HEK293T (cell line): ENCODE measurements at regions not wholly inside any gene's neighbourhood (a gene's known extent, or its start where the extent isn't known, plus 50 kb on each side); places are given as distances from the start of the nearest gene placed in this dataset.

ENCODE experiments used
- CTCF ChIA-PET: fragments of 350-600 bp; formaldehyde crosslinking; extraction: SDS; loops from one replicate; lab custom pipeline; 2021; ENCODE audit warnings: antibody characterized with exemption, inconsistent platforms; lab: Yijun Ruan, JAX
- POLR2A ChIA-PET: fragments of 350-600 bp; formaldehyde crosslinking; extraction: SDS; loops from one replicate; lab custom pipeline; 2020; ENCODE audit warnings: antibody characterized with exemption, inconsistent platforms; lab: Yijun Ruan, JAX
- DNase-seq: peaks from one replicate; pipeline ENCODE4 v3.0.0; 2012; ENCODE audit warnings: mixed read lengths; ENCODE audit errors: extremely low spot score
- ARNT ChIP-seq: fragments of 450-650 bp; IDR thresholded peaks from 2 replicates; pipeline ENCODE4 v1.6.1; 2017; ENCODE audit warnings: mild to moderate bottlenecking
- BHLHE40 ChIP-seq: fragments of 450-650 bp; IDR thresholded peaks from 2 replicates; pipeline ENCODE4 v1.6.1; 2016; ENCODE audit warnings: mild to moderate bottlenecking, moderate library complexity, borderline replicate concordance
- CTBP1 ChIP-seq: fragments of 450-650 bp; IDR thresholded peaks from 2 replicates; pipeline ENCODE4 v1.6.1; 2016; ENCODE audit warnings: borderline replicate concordance
- ELF4 ChIP-seq: fragments of 450-650 bp; IDR thresholded peaks from 2 replicates; pipeline ENCODE4 v1.6.1; 2017; ENCODE audit warnings: antibody characterized with exemption
- FOXA1 ChIP-seq: fragments of 450-650 bp; IDR thresholded peaks from 2 replicates; pipeline ENCODE4 v1.6.1; 2016; ENCODE audit warnings: mild to moderate bottlenecking
- FOXK2 ChIP-seq: fragments of 450-650 bp; IDR thresholded peaks from 2 replicates; pipeline ENCODE4 v1.6.1; 2016; ENCODE audit warnings: mild to moderate bottlenecking
- FOXM1 ChIP-seq: fragments of 450-650 bp; IDR thresholded peaks from 2 replicates; pipeline ENCODE4 v1.6.1; 2017; ENCODE audit warnings: mild to moderate bottlenecking, borderline replicate concordance
- HDGF ChIP-seq: fragments of 450-650 bp; IDR thresholded peaks from 2 replicates; pipeline ENCODE4 v1.6.1; 2017; ENCODE audit warnings: antibody characterized with exemption, borderline replicate concordance
- L3MBTL2 ChIP-seq: fragments of 450-650 bp; conservative IDR thresholded peaks from 2 replicates; pipeline ENCODE4 v1.6.1; 2016; ENCODE audit warnings: mild to moderate bottlenecking
- LEF1 ChIP-seq: fragments of 450-650 bp; IDR thresholded peaks from 2 replicates; pipeline ENCODE4 v1.6.1; 2017; ENCODE audit warnings: mild to moderate bottlenecking, borderline replicate concordance
- NFRKB ChIP-seq: fragments of 450-650 bp; IDR thresholded peaks from 2 replicates; pipeline ENCODE4 v1.6.1; 2016; ENCODE audit warnings: mild to moderate bottlenecking, moderate library complexity
- PKNOX1 ChIP-seq: fragments of 450-650 bp; IDR thresholded peaks from 2 replicates; pipeline ENCODE4 v1.6.1; 2016
- SP1 ChIP-seq: fragments of 450-650 bp; IDR thresholded peaks from 2 replicates; pipeline ENCODE4 v1.6.1; 2017
- SUZ12 ChIP-seq: fragments of 450-650 bp; IDR thresholded peaks from 2 replicates; pipeline ENCODE4 v1.6.1; 2016; ENCODE audit warnings: mild to moderate bottlenecking
- TARDBP ChIP-seq: fragments of 450-650 bp; IDR thresholded peaks from 2 replicates; pipeline ENCODE4 v1.6.1; 2016
- ZNF384 ChIP-seq: fragments of 450-650 bp; IDR thresholded peaks from 2 replicates; pipeline ENCODE4 v1.6.1; 2016

GRCh38 chr3:112734736-112735350 is 93.9 kb upstream of the CCDC80 start:
- CTCF ChIA-PET, result interaction anchor here (0.6 to 2.0 kb wide), 23 partner anchors 11 to 299 kb away, joined by 3 to 15 read pairs (median 3); partner anchors contain the start of gene GTPBP8
- peak; percentile 68 for DNase-seq
- TF ChIP-seq BHLHE40 (no peak), L3MBTL2 (no peak), FOXA1 (no peak), SUZ12 (no peak), CTBP1 (no peak), NFRKB (no peak), FOXM1 (no peak), LEF1 (no peak), ELF4 (no peak), TARDBP (no peak), FOXK2 (no peak), HDGF (no peak), ARNT (no peak), PKNOX1 (no peak), ZNF384 (no peak), SP1 (no peak)
- POLR2A ChIA-PET, result interaction anchor here (1.1 to 1.3 kb wide), 3 partner anchors 79 to 256 kb away, joined by 3 to 6 read pairs (median 4); partner anchors contain the start of gene GTPBP8

- TF ChIP-seq SP1, result no peak
- POLR2A ChIA-PET, result interaction anchor here (1.1 to 1.3 kb wide), 3 partner anchors 80 to 257 kb away, joined by 3 to 6 read pairs (median 4); partner anchors contain the start of gene GTPBP8
- no peak for DNase-seq
- CTCF ChIA-PET, result interaction anchor here (0.7 to 2.0 kb wide), 19 partner anchors 11 to 256 kb away, joined by 3 to 15 read pairs (median 4); partner anchors contain the start of gene GTPBP8
Measured at GRCh38 chr3:112734171-112734570, 93.2 kb upstream of the CCDC80 start.

- ChIA-PET CTCF (no interaction called here), POLR2A (no interaction called here)
- DNase-seq, result no peak
- no peak for TF ChIP-seq SP1
- no peak for TF ChIP-seq L3MBTL2
- TF ChIP-seq ZNF384, result no peak
- TF ChIP-seq CTBP1, result no peak
- no peak for TF ChIP-seq SUZ12
- no peak for TF ChIP-seq FOXM1
- TF ChIP-seq ELF4, result no peak
- no peak for TF ChIP-seq LEF1
Measured at GRCh38 chr3:112730210-112730609, 89.3 kb upstream of the CCDC80 start.

DNA sequence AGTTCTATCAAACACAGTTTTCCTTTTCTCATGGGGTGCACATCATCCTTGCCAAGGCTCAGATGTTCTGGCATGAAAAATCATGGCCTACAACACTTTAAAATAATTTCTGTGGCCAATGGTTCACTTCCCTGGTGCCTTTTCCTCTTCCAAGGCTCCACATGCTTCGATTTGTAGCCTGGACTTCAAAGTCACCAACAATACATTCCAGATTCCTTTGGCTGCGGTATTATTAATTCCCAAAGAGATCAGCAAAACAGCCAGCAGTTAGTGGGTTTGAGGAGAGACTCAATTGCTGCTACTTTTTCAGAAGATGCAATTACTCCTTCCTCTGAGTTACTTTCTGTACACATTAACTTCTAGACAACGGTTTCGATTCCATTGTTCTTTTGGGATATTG is 80.3 kb upstream of the CCDC80 start:
- no peak for DNase-seq
- ChIA-PET POLR2A (no interaction called here), CTCF (no interaction called here)
- no peak for TF ChIP-seq L3MBTL2
- TF ChIP-seq HDGF, result no peak
- TF ChIP-seq SP1, result no peak
- TF ChIP-seq CTBP1, result no peak
- no peak for TF ChIP-seq TARDBP
- TF ChIP-seq NFRKB, result no peak
- TF ChIP-seq SUZ12, result no peak
- TF ChIP-seq ELF4, result no peak
- no peak for TF ChIP-seq LEF1
- no peak for TF ChIP-seq FOXK2
- TF ChIP-seq BHLHE40, result no peak
- no peak for TF ChIP-seq FOXM1
- no peak for TF ChIP-seq ARNT
- no peak for TF ChIP-seq PKNOX1
- TF ChIP-seq FOXA1, result no peak
- TF ChIP-seq ZNF384, result no peak

DNA sequence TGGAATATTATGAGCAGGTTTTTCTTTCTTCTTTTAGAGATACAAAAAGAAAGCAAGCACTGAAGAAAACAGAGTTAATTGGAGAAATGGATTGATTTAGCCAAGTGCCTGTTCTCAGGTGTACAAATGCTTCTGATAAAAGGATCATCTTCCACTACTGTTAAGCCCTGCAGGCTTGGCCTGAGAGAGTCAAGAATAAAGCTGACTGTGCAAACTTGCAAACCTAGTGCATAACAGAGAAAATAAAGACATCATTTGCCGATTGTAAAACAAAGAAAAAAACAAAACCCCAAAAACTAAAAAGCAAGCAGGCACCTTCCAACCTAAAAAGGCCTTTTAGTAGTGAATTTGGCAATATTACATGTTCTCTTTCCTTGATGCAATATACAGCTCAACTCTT is 78.0 kb upstream of the CCDC80 start:
- POLR2A ChIA-PET, result no interaction called here
- no peak for DNase-seq
- TF ChIP-seq ZNF384 (no peak), BHLHE40 (no peak), TARDBP (no peak), CTBP1 (no peak), LEF1 (no peak), PKNOX1 (no peak)
- CTCF ChIA-PET, result no interaction called here

- CTCF ChIA-PET, result no interaction called here
Measured at GRCh38 chr3:112718516-112718915, 77.6 kb upstream of the CCDC80 start.

More at GRCh38 chr3:112718516-112718915, 77.6 kb upstream of the CCDC80 start:
- POLR2A ChIA-PET, result no interaction called here
- no peak for DNase-seq
- no peak for TF ChIP-seq L3MBTL2
- TF ChIP-seq SUZ12, result no peak
- no peak for TF ChIP-seq SP1
- TF ChIP-seq PKNOX1, result no peak
- TF ChIP-seq ARNT, result no peak
- TF ChIP-seq CTBP1, result no peak
- TF ChIP-seq FOXK2, result no peak
- TF ChIP-seq FOXM1, result no peak
- TF ChIP-seq BHLHE40, result no peak
- no peak for TF ChIP-seq LEF1
- TF ChIP-seq ZNF384, result no peak
- no peak for TF ChIP-seq NFRKB
- TF ChIP-seq HDGF, result no peak
- no peak for TF ChIP-seq ELF4
